SJCRH30 (cell line): ENCODE measurements at regions not wholly inside any gene's neighbourhood (a gene's known extent, or its start where the extent isn't known, plus 50 kb on each side); places are given as distances from the start of the nearest gene placed in this dataset.

Source experiments
- DNase-seq, 2 experiments: peaks; one replicate each; pipeline ENCODE4 v3.0.0-alpha.2; 2015 to 2020
- H3K27ac ChIP-seq: fragments of 250-450 bp; sonication (Bioruptor Pico); 2 replicates; pipeline ENCODE4 v1.5.1; 2020; ENCODE audit warnings: mild to moderate bottlenecking, moderate library complexity
- H3K27me3 ChIP-seq: fragments of 250-450 bp; sonication (Bioruptor Pico); 2 replicates; pipeline ENCODE4 v1.5.1; 2020; ENCODE audit warnings: mild to moderate bottlenecking, moderate library complexity
- H3K36me3 ChIP-seq: fragments of 250-450 bp; sonication (Bioruptor Pico); 2 replicates; pipeline ENCODE4 v1.5.1; 2020; ENCODE audit warnings: mild to moderate bottlenecking, moderate library complexity
- H3K4me1 ChIP-seq: fragments of 250-450 bp; sonication (Bioruptor Pico); 2 replicates; pipeline ENCODE4 v1.5.1; 2020; ENCODE audit warnings: mild to moderate bottlenecking, moderate library complexity
- H3K4me3 ChIP-seq: fragments of 250-450 bp; sonication (Bioruptor Pico); 2 replicates; pipeline ENCODE4 v1.5.1; 2020; ENCODE audit warnings: mild to moderate bottlenecking, moderate library complexity
- H3K9me3 ChIP-seq: fragments of 250-450 bp; sonication (Bioruptor Pico); replicated peaks from 2 replicates; pipeline ENCODE4 v1.5.1; 2020; ENCODE audit warnings: mild to moderate bottlenecking, moderate library complexity

GRCh38 chr3:76653640-76654251 lies 386.2 kb upstream of the ROBO2 start:
- Histone ChIP-seq H3K9me3 (no peaks in the 10 kb centered on the region), H3K4me1 (no peaks in the 10 kb centered on the region), H3K27ac (no peak overlapping the region), H3K27me3 (no peaks in the 10 kb centered on the region), H3K36me3 (no peaks in the 10 kb centered on the region), H3K4me3 (no peak overlapping the region)
- no peak for DNase-seq

GRCh38 chr3:76656531-76657070 lies 383.3 kb upstream of the ROBO2 start:
- Histone ChIP-seq H3K4me1 (no peaks in the 10 kb centered on the region), H3K27me3 (no peaks in the 10 kb centered on the region)

GRCh38 chr3:76657909-76658308 lies 382.0 kb upstream of the ROBO2 start:
- Histone ChIP-seq H3K36me3 (no peaks in the 10 kb centered on the region), H3K4me1 (no peaks in the 10 kb centered on the region), H3K27me3 (no peaks in the 10 kb centered on the region), H3K27ac (no peak overlapping the region), H3K9me3 (no peaks in the 10 kb centered on the region), H3K4me3 (no peak overlapping the region)
- no peak for DNase-seq

More at GRCh38 chr3:76656531-76657070, 383.3 kb upstream of the ROBO2 start:
- no peak overlapping the region for H3K27ac ChIP-seq
- DNase-seq, result no peak
- no peak overlapping the region for H3K4me3 ChIP-seq
- no peaks in the 10 kb centered on the region for H3K36me3 ChIP-seq
- H3K9me3 ChIP-seq, result no peaks in the 10 kb centered on the region

GRCh38 chr3:76661527-76662250 lies 378.2 kb upstream of the ROBO2 start:
- H3K4me1 ChIP-seq, result no peaks in the 10 kb centered on the region
- no peak overlapping the region for H3K27ac ChIP-seq
- no peaks in the 10 kb centered on the region for H3K9me3 ChIP-seq
- no peaks in the 10 kb centered on the region for H3K36me3 ChIP-seq
- no peak overlapping the region for H3K4me3 ChIP-seq
- H3K27me3 ChIP-seq, result no peaks in the 10 kb centered on the region
- no peak for DNase-seq

GRCh38 chr3:76664816-76665215 lies 375.1 kb upstream of the ROBO2 start:
- Histone ChIP-seq H3K36me3 (no peaks in the 10 kb centered on the region), H3K27me3 (no peaks in the 10 kb centered on the region), H3K4me1 (no peaks in the 10 kb centered on the region), H3K9me3 (no peaks in the 10 kb centered on the region), H3K27ac (no peak overlapping the region), H3K4me3 (no peak overlapping the region)
- DNase-seq, result no peak

GRCh38 chr3:76668653-76669052 lies 371.2 kb upstream of the ROBO2 start:
- no peaks in the 10 kb centered on the region for H3K36me3 ChIP-seq
- H3K27me3 ChIP-seq, result no peaks in the 10 kb centered on the region
- H3K4me1 ChIP-seq, result no peaks in the 10 kb centered on the region
- no peak overlapping the region for H3K27ac ChIP-seq
- DNase-seq, result no peak
- H3K4me3 ChIP-seq, result no peak overlapping the region
- no peaks in the 10 kb centered on the region for H3K9me3 ChIP-seq

- H3K36me3 ChIP-seq, result no peaks in the 10 kb centered on the region
- no peak for DNase-seq
- no peaks in the 10 kb centered on the region for H3K4me1 ChIP-seq
- no peak overlapping the region for H3K27ac ChIP-seq
- no peak overlapping the region for H3K4me3 ChIP-seq
- no peaks in the 10 kb centered on the region for H3K9me3 ChIP-seq
- no peaks in the 10 kb centered on the region for H3K27me3 ChIP-seq
Measured at GRCh38 chr3:76669322-76669721, 370.6 kb upstream of the ROBO2 start.

- H3K27ac ChIP-seq, result no peak overlapping the region
- H3K4me3 ChIP-seq, result no peak overlapping the region
- no peaks in the 10 kb centered on the region for H3K9me3 ChIP-seq
- no peaks in the 10 kb centered on the region for H3K36me3 ChIP-seq
- no peak for DNase-seq
- H3K27me3 ChIP-seq, result no peaks in the 10 kb centered on the region
- H3K4me1 ChIP-seq, result no peaks in the 10 kb centered on the region
Measured at GRCh38 chr3:76673171-76673570, 366.7 kb upstream of the ROBO2 start.

GRCh38 chr3:76679541-76679940 lies 360.4 kb upstream of the ROBO2 start:
- Histone ChIP-seq H3K9me3 (no peaks in the 10 kb centered on the region), H3K27me3 (no peaks in the 10 kb centered on the region), H3K27ac (no peak overlapping the region), H3K4me3 (no peak overlapping the region), H3K36me3 (no peaks in the 10 kb centered on the region), H3K4me1 (peaks cover 18% of the 10 kb centered on the region)
- DNase-seq, result peak in 1 of 2 experiments; percentile 41

GRCh38 chr3:76683256-76683655 lies 356.6 kb upstream of the ROBO2 start:
- peak overlapping the region; percentile 96 for H3K27ac ChIP-seq
- H3K4me1 ChIP-seq, result peaks cover 34% of the 10 kb centered on the region
- peak overlapping the region; percentile 24 for H3K4me3 ChIP-seq
- DNase-seq, result peak in 1 of 2 experiments; percentile 53
- no peaks in the 10 kb centered on the region for H3K36me3 ChIP-seq
- no peaks in the 10 kb centered on the region for H3K9me3 ChIP-seq
- H3K27me3 ChIP-seq, result no peaks in the 10 kb centered on the region

GRCh38 chr3:76684946-76685345 lies 355.0 kb upstream of the ROBO2 start:
- Histone ChIP-seq H3K27ac (peak overlapping the region; percentile 96), H3K27me3 (no peaks in the 10 kb centered on the region), H3K9me3 (no peaks in the 10 kb centered on the region), H3K4me1 (peaks cover 34% of the 10 kb centered on the region), H3K36me3 (no peaks in the 10 kb centered on the region), H3K4me3 (no peak overlapping the region)
- DNase-seq, result peak; percentile 66 to 86

- H3K4me1 ChIP-seq, result peaks cover 34% of the 10 kb centered on the region
- H3K27ac ChIP-seq, result peak overlapping the region; percentile 96
- no peaks in the 10 kb centered on the region for H3K36me3 ChIP-seq
- DNase-seq, result peak in 1 of 2 experiments; percentile 36
- H3K27me3 ChIP-seq, result no peaks in the 10 kb centered on the region
- no peak overlapping the region for H3K4me3 ChIP-seq
- H3K9me3 ChIP-seq, result no peaks in the 10 kb centered on the region
Measured at GRCh38 chr3:76685858-76686257, 354.0 kb upstream of the ROBO2 start.

GRCh38 chr3:76687019-76687418 lies 352.9 kb upstream of the ROBO2 start:
- DNase-seq, result no peak
- no peaks in the 10 kb centered on the region for H3K27me3 ChIP-seq
- H3K9me3 ChIP-seq, result no peaks in the 10 kb centered on the region
- H3K36me3 ChIP-seq, result no peaks in the 10 kb centered on the region
- no peak overlapping the region for H3K27ac ChIP-seq
- H3K4me1 ChIP-seq, result peaks cover 34% of the 10 kb centered on the region
- H3K4me3 ChIP-seq, result no peak overlapping the region

- Histone ChIP-seq H3K27ac (no peak overlapping the region), H3K9me3 (no peaks in the 10 kb centered on the region), H3K4me3 (no peak overlapping the region), H3K27me3 (no peaks in the 10 kb centered on the region), H3K4me1 (no peaks in the 10 kb centered on the region), H3K36me3 (no peaks in the 10 kb centered on the region)
- peak in 1 of 2 experiments; percentile 10 for DNase-seq
Measured at GRCh38 chr3:76694063-76694462, 345.8 kb upstream of the ROBO2 start.

- no peak for DNase-seq
- Histone ChIP-seq H3K9me3 (no peaks in the 10 kb centered on the region), H3K4me3 (no peak overlapping the region)
Measured at GRCh38 chr3:76698136-76698706, 341.7 kb upstream of the ROBO2 start.

More at GRCh38 chr3:76698136-76698706, 341.7 kb upstream of the ROBO2 start:
- Histone ChIP-seq H3K4me1 (no peaks in the 10 kb centered on the region), H3K36me3 (no peaks in the 10 kb centered on the region), H3K27me3 (no peaks in the 10 kb centered on the region), H3K27ac (no peak overlapping the region)
